VCaP (cell line): ENCODE measurements at regions not wholly inside any gene's neighbourhood (a gene's known extent, or its start where the extent isn't known, plus 50 kb on each side); places are given as distances from the start of the nearest gene placed in this dataset.

Source experiments
- H3K27ac ChIP-seq: fragments of 450-650 bp; 2 replicates; pipeline ENCODE4 v1.5.1; 2017
- CTCF ChIP-seq: fragments of 450-650 bp; conservative IDR thresholded peaks from 2 replicates; pipeline ENCODE4 v1.5.1; 2017; ENCODE audit warnings: mild to moderate bottlenecking, moderate library complexity

DNA sequence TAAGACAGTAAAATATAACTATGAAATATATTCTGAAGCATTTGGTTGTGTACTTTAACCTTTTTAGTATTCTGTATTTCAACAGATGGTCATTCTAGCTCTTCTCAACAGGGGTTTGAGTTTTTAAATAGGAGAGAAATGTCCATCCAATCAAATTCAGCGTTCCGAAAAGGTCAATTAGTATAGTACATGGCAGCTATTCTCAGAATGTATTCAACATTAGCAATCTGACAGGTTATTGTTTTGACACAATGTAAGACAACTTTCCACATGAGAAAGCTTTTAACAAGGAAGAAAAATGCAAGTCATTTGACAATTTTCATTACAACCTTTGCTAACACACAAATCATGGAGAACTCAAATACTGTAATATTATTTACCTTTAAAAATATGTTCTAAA is 996.3 kb upstream of the CDH10 start:
- TF ChIP-seq CTCF, result no peak
- no peak overlapping the region for H3K27ac ChIP-seq

GRCh38 chr5:25619273-25619672 is 974.5 kb upstream of the CDH10 start:
- no peak overlapping the region for H3K27ac ChIP-seq
- TF ChIP-seq CTCF, result no peak

- H3K27ac ChIP-seq, result no peak overlapping the region
- no peak for TF ChIP-seq CTCF
These were observed 974.0 kb upstream of the CDH10 start for GRCh38 chr5:25618821-25619220.

DNA sequence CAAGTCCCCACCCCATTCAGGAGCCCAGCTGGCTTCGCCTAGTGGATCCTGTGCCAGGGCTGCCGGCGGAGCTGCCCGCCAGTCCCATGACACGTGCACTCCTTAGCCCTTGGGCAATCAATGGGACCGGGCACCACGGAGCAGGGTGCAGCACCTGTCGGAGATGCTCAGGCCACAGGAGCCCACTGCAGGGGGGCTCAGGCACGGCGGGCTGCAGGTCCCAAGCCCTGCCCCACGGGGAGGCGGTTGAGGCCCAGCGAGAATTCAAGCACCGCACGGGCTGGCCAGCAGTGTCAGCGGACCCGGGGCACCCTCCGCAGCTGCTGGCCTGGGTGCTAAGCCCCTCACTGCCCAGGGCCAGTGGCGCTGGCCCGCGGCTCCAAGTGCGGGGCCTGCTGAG is 969.7 kb upstream of the CDH10 start:
- TF ChIP-seq CTCF, result no peak
- no peak overlapping the region for H3K27ac ChIP-seq

DNA sequence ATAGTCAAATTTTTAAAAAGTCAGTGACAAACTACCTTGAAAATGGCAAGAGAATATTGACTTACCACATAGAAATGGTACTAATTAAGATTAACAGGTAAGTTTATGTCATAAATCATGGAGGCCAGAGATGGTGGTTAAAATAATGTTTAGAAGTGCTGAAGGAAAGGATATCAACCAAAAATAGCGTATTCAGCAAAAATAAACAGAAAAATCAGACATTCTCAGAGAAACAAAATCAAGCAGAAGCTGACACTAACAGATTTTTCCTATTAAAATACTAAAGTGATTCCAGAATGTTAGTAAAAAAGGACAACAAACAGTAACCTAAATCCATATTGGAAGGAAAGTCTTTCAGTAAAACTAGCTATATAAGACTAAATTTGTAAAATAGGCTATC is 959.9 kb upstream of the CDH10 start:
- H3K27ac ChIP-seq, result no peak overlapping the region
- TF ChIP-seq CTCF, result no peak

GRCh38 chr5:25579111-25579510 is 934.3 kb upstream of the CDH10 start:
- TF ChIP-seq CTCF, result no peak
- no peak overlapping the region for H3K27ac ChIP-seq

DNA sequence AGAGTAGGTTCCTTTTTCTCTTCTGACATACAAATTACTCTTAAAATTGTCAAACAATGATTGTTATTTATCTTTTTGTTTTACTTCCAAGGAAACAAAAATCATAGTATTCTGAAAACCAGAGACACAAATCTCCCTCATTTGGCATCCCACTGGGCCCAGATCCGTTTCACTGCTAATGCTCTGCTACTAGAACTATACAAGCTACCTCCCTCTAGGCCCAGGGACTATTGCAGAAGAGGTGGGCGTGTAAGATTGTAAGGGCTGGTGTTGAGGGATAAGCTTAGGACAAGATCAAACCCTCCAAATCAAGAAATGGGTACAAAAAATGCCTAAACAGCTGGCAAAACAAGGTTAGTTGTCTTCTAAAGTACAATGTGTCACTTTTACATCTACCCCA is 928.9 kb upstream of the CDH10 start:
- no peak for TF ChIP-seq CTCF
- no peak overlapping the region for H3K27ac ChIP-seq

- TF ChIP-seq CTCF, result no peak
- no peak overlapping the region for H3K27ac ChIP-seq
These were observed 925.3 kb upstream of the CDH10 start for GRCh38 chr5:25570067-25570583.
